Body of pancreas (tissue), 4 donors: ENCODE measurements at regions not wholly inside any gene's neighbourhood (a gene's known extent, or its start where the extent isn't known, plus 50 kb on each side); places are given as distances from the start of the nearest gene placed in this dataset.

Experiments used
- CTCF ChIP-seq, 7 experiments: fragments of 450-650 bp in 4 of 7; fragments of 200-600 bp in 3 of 7; sonication (generic) in 3 of 7; IDR thresholded peaks; one replicate each; pipeline ENCODE4 v1.5.1; 2016 to 2019; ENCODE audit warnings: antibody characterized with exemption in 7 of 7
- POLR2A ChIP-seq, 3 donors: fragments of 450-650 bp; IDR thresholded peaks; one replicate each; pipeline ENCODE4 v1.6.1; 2016; ENCODE audit warnings: antibody characterized with exemption in 3 of 3, mild to moderate bottlenecking in 2 of 3

DNA sequence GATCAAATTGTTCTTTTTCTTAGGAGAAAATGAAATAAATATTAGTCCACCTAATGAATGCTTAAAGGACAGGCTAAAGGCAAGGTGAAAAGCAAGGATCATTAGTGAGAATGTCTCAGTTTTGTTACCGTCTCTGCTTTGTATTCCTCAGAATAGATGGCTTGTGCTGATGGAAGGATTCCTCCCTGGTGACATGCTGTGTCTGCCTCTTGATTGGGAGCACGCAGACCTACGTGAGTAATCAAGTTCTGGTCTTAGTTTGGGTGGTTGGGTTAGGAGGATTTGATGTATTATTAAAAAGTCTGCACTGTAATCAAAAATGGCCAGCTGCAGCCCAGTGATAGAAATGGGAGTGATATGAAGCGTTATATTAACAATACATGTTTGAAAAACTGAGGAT lies 78.8 kb upstream of the RTL1 start:
- TF ChIP-seq CTCF (IDR thresholded peaks at IDR 0.05) (no peak), POLR2A (IDR thresholded peaks at IDR 0.05) (no peak)
